ENCODE measurements at regions not wholly inside any gene's neighbourhood (a gene's known extent, or its start where the extent isn't known, plus 50 kb on each side); places are given as distances from the start of the nearest gene placed in this dataset.

DNA sequence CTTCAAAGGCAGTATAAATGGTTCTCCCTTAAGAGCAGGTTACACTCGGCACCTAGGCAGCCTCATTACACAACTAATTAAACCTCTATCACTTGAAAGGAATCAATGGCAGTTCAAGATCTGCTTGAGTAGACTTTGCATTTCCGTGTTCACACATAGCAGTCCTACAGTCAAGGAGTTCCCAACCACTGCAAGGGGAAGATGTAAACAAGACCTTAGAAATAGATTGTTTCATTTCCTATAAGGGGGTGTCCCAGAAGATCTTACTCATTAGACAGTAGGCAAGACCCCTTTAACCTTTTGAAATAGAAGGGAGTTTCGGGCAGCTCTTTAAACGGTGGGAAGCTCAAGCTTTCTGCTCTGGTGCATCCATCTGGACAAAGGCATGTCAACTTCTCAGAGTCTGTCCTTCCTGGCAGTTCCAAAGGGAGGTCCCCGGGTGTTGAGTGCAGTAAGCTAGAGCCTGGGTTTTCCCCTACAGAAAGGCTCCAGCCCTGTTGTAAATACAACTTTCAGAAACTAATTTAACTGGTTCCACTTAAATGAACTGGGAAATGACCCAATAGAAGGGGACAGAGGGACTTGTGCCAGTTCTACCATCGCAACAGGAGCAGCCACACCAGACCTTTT, 150.8 kb downstream of the RBMX2 start:
- H3K27me3 ChIP-seq: peaks cover 0 to 29% (median 0%) of the 10 kb centered on the region in 7 donors
- H3K36me3 ChIP-seq: no peaks in the 10 kb centered on the region
- H3K9me3 ChIP-seq: no peaks in the 10 kb centered on the region
- DNase-seq (no peak), ATAC-seq (no peak)
- TF ChIP-seq, protein P1, sequence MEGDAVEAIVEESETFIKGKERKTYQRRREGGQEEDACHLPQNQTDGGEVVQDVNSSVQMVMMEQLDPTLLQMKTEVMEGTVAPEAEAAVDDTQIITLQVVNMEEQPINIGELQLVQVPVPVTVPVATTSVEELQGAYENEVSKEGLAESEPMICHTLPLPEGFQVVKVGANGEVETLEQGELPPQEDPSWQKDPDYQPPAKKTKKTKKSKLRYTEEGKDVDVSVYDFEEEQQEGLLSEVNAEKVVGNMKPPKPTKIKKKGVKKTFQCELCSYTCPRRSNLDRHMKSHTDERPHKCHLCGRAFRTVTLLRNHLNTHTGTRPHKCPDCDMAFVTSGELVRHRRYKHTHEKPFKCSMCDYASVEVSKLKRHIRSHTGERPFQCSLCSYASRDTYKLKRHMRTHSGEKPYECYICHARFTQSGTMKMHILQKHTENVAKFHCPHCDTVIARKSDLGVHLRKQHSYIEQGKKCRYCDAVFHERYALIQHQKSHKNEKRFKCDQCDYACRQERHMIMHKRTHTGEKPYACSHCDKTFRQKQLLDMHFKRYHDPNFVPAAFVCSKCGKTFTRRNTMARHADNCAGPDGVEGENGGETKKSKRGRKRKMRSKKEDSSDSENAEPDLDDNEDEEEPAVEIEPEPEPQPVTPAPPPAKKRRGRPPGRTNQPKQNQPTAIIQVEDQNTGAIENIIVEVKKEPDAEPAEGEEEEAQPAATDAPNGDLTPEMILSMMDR (IDR thresholded peaks at IDR 0.05): no peak
- 87 to 91% methylated on average over 6 of the region's 6 CpGs for WGBS, 2 donors
- intact Hi-C loops (cut with DNase I): no loop called here
- H3K27ac ChIP-seq: no peak overlapping the region
- no peak overlapping the region for H3K4me3 ChIP-seq
- no peaks in the 10 kb centered on the region for H3K4me1 ChIP-seq

DNA sequence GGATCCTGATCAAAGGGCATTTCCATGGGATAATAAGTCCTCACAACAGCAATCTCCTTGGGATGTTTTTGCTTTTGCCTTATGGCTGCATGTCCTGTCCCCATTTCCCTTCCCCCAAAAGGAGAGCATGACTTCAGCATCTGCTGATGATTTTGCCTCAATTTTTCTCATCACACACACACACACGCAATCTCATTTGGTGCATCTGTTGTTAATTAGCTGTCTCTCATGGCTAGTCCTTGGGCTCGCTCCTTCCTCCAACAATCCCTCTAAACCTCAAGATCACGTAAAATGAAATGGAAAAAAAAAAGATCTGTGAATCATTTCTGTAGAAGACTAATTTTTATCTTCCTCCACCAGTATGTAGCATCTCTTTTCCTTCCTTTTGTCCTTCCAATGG, 153.6 kb downstream of the RBMX2 start:
- WGBS, 2 donors: 78 to 82% methylated on average over 3 of the region's 3 CpGs

DNA sequence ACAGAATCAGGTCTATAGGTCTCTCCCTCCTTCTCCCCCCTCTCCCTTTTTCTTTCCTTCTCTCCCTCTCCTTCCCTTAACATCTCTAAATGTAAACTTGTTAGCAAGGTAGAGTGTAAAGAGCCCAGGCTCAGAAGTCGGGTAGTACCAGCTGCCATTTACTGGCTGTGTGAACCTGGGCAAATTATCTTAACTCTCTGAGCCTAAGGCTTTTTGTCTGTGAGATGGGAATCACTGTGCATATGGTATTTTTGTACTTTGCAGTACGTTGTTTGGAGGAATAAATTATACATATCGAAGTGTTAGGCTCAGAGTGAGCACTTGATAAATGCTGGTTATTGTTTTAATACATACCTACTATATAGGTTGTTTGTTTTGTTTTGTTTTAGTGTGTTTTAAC, 154.0 kb downstream of the RBMX2 start:
- Histone ChIP-seq H3K27ac (no peak overlapping the region), H3K9me3 (no peaks in the 10 kb centered on the region), H3K4me1 (no peaks in the 10 kb centered on the region), H3K4me3 (no peak overlapping the region), H3K27me3 (peaks cover 0 to 22% (median 0%) of the 10 kb centered on the region in 7 donors), H3K36me3 (no peaks in the 10 kb centered on the region)
- ATAC-seq: no peak
- DNase-seq: no peak
- intact Hi-C loops (cut with DNase I): no loop called here
- 66 to 71% methylated on average over 3 of the region's 3 CpGs for WGBS, 2 donors
- TF ChIP-seq, protein P1 (IDR thresholded peaks at IDR 0.05): no peak

More for the DNA sequence above, 153.6 kb downstream of the RBMX2 start:
- H3K27me3 ChIP-seq: peaks cover 0 to 26% (median 0%) of the 10 kb centered on the region in 7 donors
- H3K9me3 ChIP-seq: no peaks in the 10 kb centered on the region
- no peak overlapping the region for H3K27ac ChIP-seq
- no peak overlapping the region for H3K4me3 ChIP-seq
- no peaks in the 10 kb centered on the region for H3K4me1 ChIP-seq
- TF ChIP-seq, protein P1 (IDR thresholded peaks at IDR 0.05): no peak
- ATAC-seq (no peak), DNase-seq (no peak)
- H3K36me3 ChIP-seq: no peaks in the 10 kb centered on the region
- intact Hi-C loops (cut with DNase I): no loop called here

DNA sequence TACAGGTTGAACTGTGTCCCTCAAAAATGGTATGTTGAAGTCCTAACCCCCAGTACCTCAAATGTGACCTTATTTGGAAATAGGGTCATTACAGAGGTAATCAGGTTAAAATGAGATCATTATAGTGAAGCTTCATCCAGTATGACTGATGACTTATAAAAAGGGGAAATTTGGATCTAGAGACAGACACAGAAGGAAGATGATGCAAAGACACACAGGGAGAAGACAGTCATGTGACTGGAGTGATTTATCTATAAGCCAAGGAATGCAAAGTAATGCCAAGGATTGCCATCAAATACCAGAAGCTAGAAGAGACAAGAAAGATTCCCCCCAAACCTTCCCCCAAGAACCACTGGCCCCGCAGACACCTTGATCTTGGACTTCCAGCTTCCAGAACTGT, 155.2 kb downstream of the RBMX2 start:
- Histone ChIP-seq H3K27ac (no peak overlapping the region), H3K36me3 (no peaks in the 10 kb centered on the region), H3K4me1 (no peaks in the 10 kb centered on the region), H3K4me3 (no peak overlapping the region), H3K9me3 (no peaks in the 10 kb centered on the region), H3K27me3 (peaks cover 0 to 14% (median 0%) of the 10 kb centered on the region in 7 donors)
- no peak for DNase-seq
- intact Hi-C loops (cut with DNase I): no loop called here
- ATAC-seq: no peak
- 78 to 90% methylated on average over 1 of the region's 1 CpG for WGBS, 2 donors
- TF ChIP-seq, protein P1 (IDR thresholded peaks at IDR 0.05): no peak

All from heart right ventricle (tissue), 16 donors.